ENCODE measurements at regions not wholly inside any gene's neighbourhood (a gene's known extent, or its start where the extent isn't known, plus 50 kb on each side); places are given as distances from the start of the nearest gene placed in this dataset.

DNA sequence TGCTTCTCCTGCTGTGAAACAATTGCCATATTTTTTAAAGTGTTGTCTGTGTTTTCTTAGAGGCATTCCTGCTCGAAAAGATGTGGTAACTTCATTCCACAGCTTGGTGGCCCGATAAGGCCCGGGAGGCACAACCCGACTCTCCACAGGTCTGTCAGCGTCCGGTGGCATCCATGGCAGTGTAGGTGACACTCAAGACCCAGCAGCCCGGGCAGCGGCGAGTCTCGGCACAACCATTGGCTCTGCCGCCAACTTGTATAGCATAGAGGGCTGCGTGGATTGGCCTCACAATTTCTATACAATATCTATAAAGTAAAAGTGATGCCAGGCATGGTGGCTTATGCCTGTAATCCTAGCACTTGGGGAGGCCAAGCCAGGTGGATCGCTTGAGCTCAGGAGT, 262.3 kb upstream of the CHRNA7 start:
- H3K4me3 ChIP-seq (ENCODE audit: low read length), result no peak overlapping the region
- ATAC-seq, result no peak
- no peak overlapping the region for H3K27ac ChIP-seq (ENCODE audit: low read length)
- no peak overlapping the region for H3K9ac ChIP-seq (ENCODE audit: low read length)
- H3K9me2 ChIP-seq (replicated peaks; ENCODE audit: low read length), result no peaks in the 10 kb centered on the region
- no TSS peak for BruUV-seq (replicated peaks)
- TF ChIP-seq EZH2phosphoT487 (IDR thresholded peaks at IDR 0.05; ENCODE audit: borderline replicate concordance, low read length) (no peak), EZH2 (IDR thresholded peaks at IDR 0.05; ENCODE audit: low read length, unreplicated experiment) (no peak)
- TF ChIP-seq, protein P1, sequence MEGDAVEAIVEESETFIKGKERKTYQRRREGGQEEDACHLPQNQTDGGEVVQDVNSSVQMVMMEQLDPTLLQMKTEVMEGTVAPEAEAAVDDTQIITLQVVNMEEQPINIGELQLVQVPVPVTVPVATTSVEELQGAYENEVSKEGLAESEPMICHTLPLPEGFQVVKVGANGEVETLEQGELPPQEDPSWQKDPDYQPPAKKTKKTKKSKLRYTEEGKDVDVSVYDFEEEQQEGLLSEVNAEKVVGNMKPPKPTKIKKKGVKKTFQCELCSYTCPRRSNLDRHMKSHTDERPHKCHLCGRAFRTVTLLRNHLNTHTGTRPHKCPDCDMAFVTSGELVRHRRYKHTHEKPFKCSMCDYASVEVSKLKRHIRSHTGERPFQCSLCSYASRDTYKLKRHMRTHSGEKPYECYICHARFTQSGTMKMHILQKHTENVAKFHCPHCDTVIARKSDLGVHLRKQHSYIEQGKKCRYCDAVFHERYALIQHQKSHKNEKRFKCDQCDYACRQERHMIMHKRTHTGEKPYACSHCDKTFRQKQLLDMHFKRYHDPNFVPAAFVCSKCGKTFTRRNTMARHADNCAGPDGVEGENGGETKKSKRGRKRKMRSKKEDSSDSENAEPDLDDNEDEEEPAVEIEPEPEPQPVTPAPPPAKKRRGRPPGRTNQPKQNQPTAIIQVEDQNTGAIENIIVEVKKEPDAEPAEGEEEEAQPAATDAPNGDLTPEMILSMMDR (conservative IDR thresholded peaks at IDR 0.05; ENCODE audit: low read depth, low read length), result no peak
- no peak overlapping the region for H3K4me2 ChIP-seq (ENCODE audit: low read length)
- no peak for DNase-seq
- ChIA-PET POLR2A (ENCODE audit: unreplicated experiment) (no interaction called here), CTCF (no interaction called here)
- H3K4me1 ChIP-seq (ENCODE audit: insufficient read depth, low read length), result no peaks in the 10 kb centered on the region
- H3K79me2 ChIP-seq (ENCODE audit: low read length), result no peaks in the 10 kb centered on the region
- intact Hi-C loops (cut with micrococcal nuclease), result no loop called here
- no peak overlapping the region for H2AFZ ChIP-seq (ENCODE audit: low read length)
- H3F3A ChIP-seq (ENCODE audit: low read length, unreplicated experiment), result no peaks in the 10 kb centered on the region
- H3K36me3 ChIP-seq (ENCODE audit: low read depth, low read length), result no peaks in the 10 kb centered on the region
- peaks cover 27% of the 10 kb centered on the region; the same call in 1 of the 2 replicates for H3K27me3 ChIP-seq (ENCODE audit: low read length)
- no peaks in the 10 kb centered on the region for H3K9me3 ChIP-seq (ENCODE audit: low read length)
- H4K20me1 ChIP-seq (ENCODE audit: low read length), result no peaks in the 10 kb centered on the region

DNA sequence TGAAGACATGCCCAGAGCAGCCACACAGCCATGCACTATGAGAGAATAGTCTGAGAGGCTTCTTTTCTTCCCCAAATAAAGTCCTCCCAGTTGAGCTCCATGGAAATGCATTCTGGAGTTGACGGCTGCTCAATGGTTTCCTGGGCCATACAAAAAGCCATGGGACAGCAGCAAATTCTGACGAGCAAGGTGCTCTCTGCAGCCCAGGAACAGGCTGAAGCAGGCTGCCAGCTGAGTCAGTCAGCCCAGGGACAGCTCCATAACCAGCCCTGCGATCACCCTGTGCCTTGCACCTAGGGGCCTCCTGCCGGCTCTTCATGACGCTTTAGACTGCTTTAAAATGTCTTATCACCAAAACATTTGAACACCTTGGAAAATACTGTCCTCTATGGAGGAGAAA, 256.3 kb upstream of the CHRNA7 start:
- no peak overlapping the region for H2AFZ ChIP-seq (ENCODE audit: low read length)
- no peaks in the 10 kb centered on the region for H3K36me3 ChIP-seq (ENCODE audit: low read depth, low read length)
- H3K9me3 ChIP-seq (ENCODE audit: low read length), result no peaks in the 10 kb centered on the region
- CTCF ChIA-PET, result no interaction called here
- TF ChIP-seq, protein P1 (conservative IDR thresholded peaks at IDR 0.05; ENCODE audit: low read depth, low read length), result no peak
- TF ChIP-seq EZH2phosphoT487 (IDR thresholded peaks at IDR 0.05; ENCODE audit: borderline replicate concordance, low read length) (no peak), EZH2 (IDR thresholded peaks at IDR 0.05; ENCODE audit: low read length, unreplicated experiment) (no peak)
- H3F3A ChIP-seq (ENCODE audit: low read length, unreplicated experiment), result no peaks in the 10 kb centered on the region
- POLR2A ChIA-PET (ENCODE audit: unreplicated experiment), result no interaction called here
- intact Hi-C loops (cut with micrococcal nuclease), result no loop called here
- no peak for DNase-seq
- no peak overlapping the region for H3K4me2 ChIP-seq (ENCODE audit: low read length)
- H3K9ac ChIP-seq (ENCODE audit: low read length), result no peak overlapping the region
- no peak overlapping the region for H3K4me3 ChIP-seq (ENCODE audit: low read length)
- no peak overlapping the region for H3K27ac ChIP-seq (ENCODE audit: low read length)
- no TSS peak for BruUV-seq (replicated peaks)
- peaks cover 31% of the 10 kb centered on the region for H3K27me3 ChIP-seq (ENCODE audit: low read length)
- H3K4me1 ChIP-seq (ENCODE audit: insufficient read depth, low read length), result no peaks in the 10 kb centered on the region
- H3K79me2 ChIP-seq (ENCODE audit: low read length), result no peaks in the 10 kb centered on the region
- no peak for ATAC-seq
- no peaks in the 10 kb centered on the region for H3K9me2 ChIP-seq (replicated peaks; ENCODE audit: low read length)
- H4K20me1 ChIP-seq (ENCODE audit: low read length), result no peaks in the 10 kb centered on the region

DNA sequence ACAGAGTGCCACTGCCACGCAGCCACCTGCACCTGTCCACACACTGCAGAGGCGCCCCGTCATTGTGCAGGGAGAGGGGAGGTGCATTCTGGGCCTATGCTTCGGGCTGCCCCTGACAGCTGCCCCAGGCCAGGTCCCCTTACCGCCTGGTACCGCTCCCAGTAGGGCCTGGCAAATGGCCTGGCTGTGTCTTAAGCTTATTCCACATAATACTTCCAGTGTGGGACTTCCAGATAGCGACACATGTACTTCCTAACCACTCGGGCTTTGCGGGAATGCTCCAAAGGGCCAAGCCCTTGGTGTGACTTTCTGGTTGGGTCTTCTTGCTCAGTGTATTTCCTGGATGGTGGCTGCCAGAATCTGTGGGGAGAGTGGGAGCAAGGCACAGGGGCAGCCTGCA, 254.3 kb upstream of the CHRNA7 start:
- Histone ChIP-seq H3K4me3 (ENCODE audit: low read length) (no peak overlapping the region), H3K4me2 (ENCODE audit: low read length) (no peak overlapping the region), H3K9me3 (ENCODE audit: low read length) (no peaks in the 10 kb centered on the region), H3K9me2 (replicated peaks; ENCODE audit: low read length) (no peaks in the 10 kb centered on the region), H3K27ac (ENCODE audit: low read length) (no peak overlapping the region), H2AFZ (ENCODE audit: low read length) (no peak overlapping the region), H3K27me3 (ENCODE audit: low read length) (peaks cover 28% of the 10 kb centered on the region), H3K9ac (ENCODE audit: low read length) (no peak overlapping the region), H3K79me2 (ENCODE audit: low read length) (no peaks in the 10 kb centered on the region), H4K20me1 (ENCODE audit: low read length) (no peaks in the 10 kb centered on the region), H3F3A (ENCODE audit: low read length, unreplicated experiment) (no peaks in the 10 kb centered on the region), H3K4me1 (ENCODE audit: insufficient read depth, low read length) (no peaks in the 10 kb centered on the region), H3K36me3 (ENCODE audit: low read depth, low read length) (no peaks in the 10 kb centered on the region)
- CTCF ChIA-PET, result no interaction called here
- intact Hi-C loops (cut with micrococcal nuclease), result no loop called here
- POLR2A ChIA-PET (ENCODE audit: unreplicated experiment), result no interaction called here
- DNase-seq (no peak), ATAC-seq (no peak)
- TF ChIP-seq EZH2 (IDR thresholded peaks at IDR 0.05; ENCODE audit: low read length, unreplicated experiment) (no peak), EZH2phosphoT487 (IDR thresholded peaks at IDR 0.05; ENCODE audit: borderline replicate concordance, low read length) (no peak)
- TF ChIP-seq, protein P1 (conservative IDR thresholded peaks at IDR 0.05; ENCODE audit: low read depth, low read length), result no peak
- no TSS peak for BruUV-seq (replicated peaks)

All from PC-3 (cell line).